Occipital lobe (tissue), 1 donor: ENCODE measurements at regions not wholly inside any gene's neighbourhood (a gene's known extent, or its start where the extent isn't known, plus 50 kb on each side); places are given as distances from the start of the nearest gene placed in this dataset.
"Not testable (repeated sequence)": the region's sequence is repeated elsewhere in the genome, so short reads cannot be mapped to it uniquely, and the experiment has no call there.

Experiments
- DNase-seq: peaks from one replicate; lab custom pipeline; 2025; lab: John Stamatoyannopoulos, UW

GRCh38 chr7:153521370-153521769 lies 530.8 kb upstream of the DPP6 start:
- no peak for DNase-seq

- no peak for DNase-seq
Observed at GRCh38 chr7:153522261-153522660, 529.9 kb upstream of the DPP6 start.

- peak; percentile 26 for DNase-seq
Observed at GRCh38 chr7:153523320-153524015, 528.7 kb upstream of the DPP6 start.

GRCh38 chr7:153524070-153524601 lies 528.1 kb upstream of the DPP6 start:
- peak; percentile 11 for DNase-seq

- DNase-seq, result no peak
Observed at GRCh38 chr7:153529100-153529499, 523.1 kb upstream of the DPP6 start.

- DNase-seq, result no peak
Observed at GRCh38 chr7:153529651-153530165, 522.5 kb upstream of the DPP6 start.

- DNase-seq, result no peak
Observed at GRCh38 chr7:153530441-153530840, 521.8 kb upstream of the DPP6 start.

GRCh38 chr7:153532326-153532725 lies 519.9 kb upstream of the DPP6 start:
- DNase-seq, result no peak

GRCh38 chr7:153537271-153537670 lies 514.9 kb upstream of the DPP6 start:
- no peak for DNase-seq

- no peak for DNase-seq
Observed at GRCh38 chr7:153541903-153542302, 510.3 kb upstream of the DPP6 start.

GRCh38 chr7:153543232-153543631 lies 509.0 kb upstream of the DPP6 start:
- no peak for DNase-seq

- no peak for DNase-seq
Observed at GRCh38 chr7:153550173-153550572, 502.0 kb upstream of the DPP6 start.

- DNase-seq, result no peak
Observed at GRCh38 chr7:153564391-153564790, 487.8 kb upstream of the DPP6 start.

- no peak for DNase-seq
Observed at GRCh38 chr7:153566324-153566723, 485.9 kb upstream of the DPP6 start.

GRCh38 chr7:153567426-153567825 lies 484.8 kb upstream of the DPP6 start:
- no peak for DNase-seq

GRCh38 chr7:153569520-153569919 lies 482.7 kb upstream of the DPP6 start:
- not testable (repeated sequence) for DNase-seq

GRCh38 chr7:153576096-153576495 lies 476.1 kb upstream of the DPP6 start:
- DNase-seq, result no peak

GRCh38 chr7:153581419-153581818 lies 470.8 kb upstream of the DPP6 start:
- DNase-seq, result no peak

- DNase-seq, result no peak
Observed at GRCh38 chr7:153584132-153584531, 468.1 kb upstream of the DPP6 start.

- no peak for DNase-seq
Observed at GRCh38 chr7:153588586-153588985, 463.6 kb upstream of the DPP6 start.

- no peak for DNase-seq
Observed at GRCh38 chr7:153590136-153590535, 462.1 kb upstream of the DPP6 start.

- DNase-seq, result no peak
Observed at GRCh38 chr7:153590571-153590970, 461.6 kb upstream of the DPP6 start.

GRCh38 chr7:153607354-153607753 lies 444.8 kb upstream of the DPP6 start:
- no peak for DNase-seq
